ENCODE measurements at regions not wholly inside any gene's neighbourhood (a gene's known extent, or its start where the extent isn't known, plus 50 kb on each side); places are given as distances from the start of the nearest gene placed in this dataset.

- TF ChIP-seq POLR2A (IDR thresholded peaks at IDR 0.05) (no peak), CTCF (IDR thresholded peaks at IDR 0.05) (no peak)
These were observed 358.9 kb downstream of the GPAT3 start for GRCh38 chr4:83894831-83895230.

Measured in testis (tissue), 2 donors.